IPS-15b (cell line): ENCODE measurements at regions not wholly inside any gene's neighbourhood (a gene's known extent, or its start where the extent isn't known, plus 50 kb on each side); places are given as distances from the start of the nearest gene placed in this dataset.
"Not testable (repeated sequence)": the region's sequence is repeated elsewhere in the genome, so short reads cannot be mapped to it uniquely, and the experiment has no call there.

Source experiments
- H3K27me3 ChIP-seq: one replicate; pipeline ENCODE4 v1.6.1; 2013; ENCODE audit warnings: low read length; ENCODE audit not compliant: control insufficient read depth, insufficient read depth
- H3K36me3 ChIP-seq: one replicate; pipeline ENCODE4 v1.6.1; 2013; ENCODE audit warnings: low read length; ENCODE audit not compliant: control insufficient read depth, insufficient read depth
- H3K4me1 ChIP-seq: one replicate; pipeline ENCODE4 v1.6.1; 2013; ENCODE audit warnings: mild to moderate bottlenecking, low read length; ENCODE audit not compliant: control insufficient read depth, insufficient read depth
- H3K4me3 ChIP-seq: one replicate; pipeline ENCODE4 v1.5.1; 2013; ENCODE audit warnings: low read depth, low read length
- H3K9ac ChIP-seq: one replicate; pipeline ENCODE4 v1.6.1; 2013; ENCODE audit warnings: low read depth, mild to moderate bottlenecking, low read length
- H3K9me3 ChIP-seq: one replicate; pipeline ENCODE4 v1.6.1; 2013; ENCODE audit warnings: mild to moderate bottlenecking, low read length; ENCODE audit not compliant: control insufficient read depth, insufficient read depth

DNA sequence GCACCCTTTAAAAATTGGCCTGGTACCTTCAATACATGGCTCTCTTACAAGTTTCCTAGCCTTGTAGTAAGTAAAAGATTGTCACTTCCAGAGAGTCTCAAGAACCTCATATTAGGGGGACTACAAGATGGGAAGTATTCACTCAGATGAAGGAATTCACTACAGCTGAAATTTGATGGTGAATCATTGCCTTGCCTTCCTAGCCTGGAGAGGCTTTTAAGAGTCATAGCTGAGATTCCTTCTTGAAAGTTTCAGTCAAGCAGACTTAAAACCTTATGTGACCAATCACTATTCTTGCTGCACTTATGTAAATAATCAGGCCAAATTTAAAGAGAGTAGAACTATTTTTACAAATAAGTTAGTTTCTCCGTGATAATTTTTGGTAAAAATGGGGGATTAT lies 451.6 kb downstream of the TRHDE start:
- Histone ChIP-seq H3K9ac (no peak overlapping the region), H3K27me3 (no peaks in the 10 kb centered on the region), H3K4me3 (no peak overlapping the region), H3K4me1 (no peaks in the 10 kb centered on the region), H3K36me3 (no peaks in the 10 kb centered on the region), H3K9me3 (peaks cover 14% of the 10 kb centered on the region)

DNA sequence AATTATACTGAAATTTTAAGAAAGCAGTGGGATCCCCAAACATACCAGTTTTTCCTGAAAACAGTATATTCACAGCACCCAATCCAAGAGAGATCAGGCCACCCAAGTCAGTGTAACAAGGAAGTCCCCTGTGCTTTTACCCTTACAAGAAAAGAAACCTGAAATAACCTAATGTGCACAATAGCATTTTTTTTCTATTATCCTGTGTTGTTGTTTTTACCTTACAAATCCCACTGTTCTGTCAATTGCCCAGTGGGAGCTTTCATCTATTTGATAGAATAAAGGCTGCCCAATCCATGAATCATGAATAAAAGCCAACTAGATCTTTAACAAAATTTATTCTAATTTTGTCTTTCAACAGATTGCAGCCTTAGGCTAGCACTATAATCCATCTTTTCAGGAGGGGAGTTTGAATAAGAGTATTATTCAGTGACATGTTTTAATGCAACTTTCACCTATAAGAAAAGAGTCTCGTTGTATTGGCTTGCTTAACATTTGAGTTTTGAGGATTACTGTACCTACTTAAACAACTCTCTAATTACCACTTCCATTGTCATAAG lies 457.4 kb downstream of the TRHDE start:
- no peak overlapping the region for H3K9ac ChIP-seq
- H3K4me3 ChIP-seq = no peak overlapping the region
- no peaks in the 10 kb centered on the region for H3K4me1 ChIP-seq
- no peaks in the 10 kb centered on the region for H3K27me3 ChIP-seq
- H3K36me3 ChIP-seq = no peaks in the 10 kb centered on the region
- no peaks in the 10 kb centered on the region for H3K9me3 ChIP-seq

DNA sequence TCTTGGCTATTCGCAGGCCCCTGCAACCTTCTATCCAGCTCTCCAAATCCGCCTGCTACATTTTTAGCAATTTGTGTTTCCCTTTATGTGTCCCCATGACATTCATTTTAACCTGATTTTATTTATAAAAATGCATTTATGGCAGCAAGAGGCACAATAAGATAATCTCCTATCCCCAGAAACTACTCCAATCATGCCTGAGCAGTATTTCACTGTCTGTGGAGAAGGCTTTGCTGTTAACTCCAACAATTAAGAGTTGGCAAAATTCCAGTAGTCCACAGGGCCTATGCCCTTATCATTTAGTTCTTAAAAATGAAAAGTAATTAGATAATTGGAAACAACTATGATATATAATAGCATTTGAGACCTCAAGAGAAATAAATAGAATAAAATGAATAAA lies 462.4 kb downstream of the TRHDE start:
- Histone ChIP-seq H3K4me1 (no peaks in the 10 kb centered on the region), H3K9ac (no peak overlapping the region), H3K27me3 (no peaks in the 10 kb centered on the region), H3K36me3 (no peaks in the 10 kb centered on the region), H3K4me3 (no peak overlapping the region), H3K9me3 (no peaks in the 10 kb centered on the region)

DNA sequence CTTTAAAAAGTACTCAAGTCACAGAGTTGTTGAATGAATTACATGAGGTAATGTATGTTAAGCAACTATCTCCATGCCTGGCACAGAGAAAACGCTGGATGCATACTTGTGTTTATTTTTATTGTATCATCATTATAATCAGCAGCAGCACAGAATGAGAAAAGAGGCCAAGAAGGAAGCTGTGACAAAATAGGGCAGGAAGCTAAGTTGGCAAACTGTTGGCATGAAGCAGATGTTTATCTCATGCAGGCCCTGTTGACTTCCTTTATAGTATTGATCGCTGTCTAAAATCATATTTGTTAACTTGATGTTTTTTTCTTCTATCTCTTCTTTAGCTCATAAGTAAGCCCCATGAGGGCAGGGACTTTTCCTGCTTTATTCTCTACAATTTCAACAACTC lies 466.6 kb downstream of the TRHDE start:
- Histone ChIP-seq H3K36me3 (no peaks in the 10 kb centered on the region), H3K9me3 (no peaks in the 10 kb centered on the region), H3K4me1 (no peaks in the 10 kb centered on the region), H3K4me3 (no peak overlapping the region), H3K9ac (no peak overlapping the region), H3K27me3 (no peaks in the 10 kb centered on the region)

DNA sequence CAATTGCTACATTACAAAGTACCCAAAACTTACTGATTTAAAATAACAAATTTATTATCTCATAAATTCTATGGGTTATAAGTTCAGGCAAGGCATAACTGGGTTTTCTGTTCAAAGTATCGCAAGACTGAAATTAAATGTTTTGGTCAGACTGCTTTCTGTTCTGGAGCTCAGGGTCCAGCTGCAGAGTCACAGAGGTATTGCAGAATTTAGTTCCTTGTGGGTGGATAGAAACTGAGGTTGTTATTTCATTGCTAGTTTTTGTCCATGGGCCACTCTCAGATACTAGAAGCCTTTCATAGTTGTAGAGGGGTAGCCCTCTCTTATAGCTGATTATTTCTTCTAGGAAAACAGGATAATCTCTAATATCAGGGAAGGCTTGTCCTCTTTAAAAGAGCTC lies 467.9 kb downstream of the TRHDE start:
- Histone ChIP-seq H3K9me3 (no peaks in the 10 kb centered on the region), H3K4me3 (no peak overlapping the region), H3K4me1 (no peaks in the 10 kb centered on the region), H3K9ac (no peak overlapping the region), H3K36me3 (no peaks in the 10 kb centered on the region), H3K27me3 (no peaks in the 10 kb centered on the region)

DNA sequence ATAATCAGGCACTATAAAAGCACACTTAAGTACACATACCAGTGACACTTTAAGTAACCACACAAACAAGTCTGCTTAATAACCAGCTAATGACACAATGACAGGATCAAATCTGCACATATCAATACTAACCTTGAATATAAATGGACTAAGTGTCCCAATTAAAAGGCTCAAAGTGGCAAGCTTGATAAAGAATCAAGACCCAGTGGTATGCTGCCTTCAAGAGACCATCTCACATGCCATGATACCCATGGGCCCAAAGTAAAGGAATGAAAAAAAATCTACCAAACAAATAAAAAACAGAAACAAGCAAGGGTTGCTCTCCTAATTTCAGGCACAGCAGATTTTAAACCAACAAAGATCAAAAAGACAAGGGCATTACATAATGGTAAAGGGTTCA lies 470.4 kb downstream of the TRHDE start:
- Histone ChIP-seq H3K9me3 (no peaks in the 10 kb centered on the region), H3K9ac (no peak overlapping the region), H3K4me3 (no peak overlapping the region), H3K4me1 (no peaks in the 10 kb centered on the region), H3K36me3 (no peaks in the 10 kb centered on the region), H3K27me3 (no peaks in the 10 kb centered on the region)

DNA sequence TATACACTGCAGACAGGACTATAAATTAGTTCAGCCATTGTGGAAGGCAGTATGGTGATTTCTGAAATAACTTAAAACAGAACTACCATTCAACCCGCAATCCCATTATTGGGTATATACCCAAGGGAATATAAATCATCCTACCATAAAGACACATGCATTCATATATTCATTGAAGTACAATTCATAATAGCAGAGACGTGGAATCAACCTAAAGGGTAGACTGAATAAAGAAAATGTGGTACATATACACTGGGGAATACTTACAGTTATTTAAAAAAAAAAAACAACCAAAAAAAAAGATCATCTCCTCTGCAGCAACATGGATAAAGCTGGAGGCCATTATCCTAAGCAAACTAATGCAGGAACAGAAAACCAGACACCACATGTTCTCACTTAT lies 473.9 kb downstream of the TRHDE start:
- Histone ChIP-seq H3K9me3 (no peaks in the 10 kb centered on the region), H3K9ac (no peak overlapping the region), H3K4me1 (no peaks in the 10 kb centered on the region), H3K36me3 (no peaks in the 10 kb centered on the region), H3K27me3 (no peaks in the 10 kb centered on the region), H3K4me3 (no peak overlapping the region)

DNA sequence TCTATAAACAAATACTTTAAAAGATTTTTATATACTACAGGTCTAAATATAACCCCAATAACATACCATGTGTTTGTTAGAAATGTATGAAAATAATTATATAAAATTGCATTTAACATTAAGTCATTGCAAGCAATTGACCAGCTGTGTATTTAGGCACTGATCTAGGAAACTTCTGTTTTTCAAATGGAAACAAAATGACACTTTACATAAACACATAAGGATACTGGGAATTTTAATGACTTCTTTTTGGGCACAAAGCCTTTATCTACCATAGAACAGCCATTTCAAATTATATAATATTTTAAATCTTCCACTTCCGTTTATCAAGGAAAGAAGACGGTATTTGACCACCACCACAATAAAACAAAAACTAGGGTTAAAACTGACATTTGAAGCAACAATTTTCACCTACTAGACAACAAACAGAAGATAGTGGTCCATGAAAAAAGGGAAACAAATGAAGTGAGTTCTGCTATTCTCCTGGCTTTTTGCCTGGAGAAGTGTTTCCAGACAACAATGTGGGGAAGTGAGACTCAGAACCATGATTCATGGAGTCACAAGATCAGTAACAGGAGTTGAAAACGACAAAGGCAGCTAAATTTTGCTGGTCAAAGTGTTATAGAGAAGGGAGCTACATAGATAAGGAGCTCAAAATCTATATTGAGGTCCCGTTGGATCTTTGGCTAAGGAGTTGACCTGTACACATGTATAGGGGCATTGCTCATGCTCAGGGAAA lies 475.1 kb downstream of the TRHDE start:
- H3K9ac ChIP-seq = no peak overlapping the region
- no peaks in the 10 kb centered on the region for H3K9me3 ChIP-seq
- no peak overlapping the region for H3K4me3 ChIP-seq
- H3K36me3 ChIP-seq = no peaks in the 10 kb centered on the region
- H3K4me1 ChIP-seq = no peaks in the 10 kb centered on the region
- H3K27me3 ChIP-seq = no peaks in the 10 kb centered on the region

DNA sequence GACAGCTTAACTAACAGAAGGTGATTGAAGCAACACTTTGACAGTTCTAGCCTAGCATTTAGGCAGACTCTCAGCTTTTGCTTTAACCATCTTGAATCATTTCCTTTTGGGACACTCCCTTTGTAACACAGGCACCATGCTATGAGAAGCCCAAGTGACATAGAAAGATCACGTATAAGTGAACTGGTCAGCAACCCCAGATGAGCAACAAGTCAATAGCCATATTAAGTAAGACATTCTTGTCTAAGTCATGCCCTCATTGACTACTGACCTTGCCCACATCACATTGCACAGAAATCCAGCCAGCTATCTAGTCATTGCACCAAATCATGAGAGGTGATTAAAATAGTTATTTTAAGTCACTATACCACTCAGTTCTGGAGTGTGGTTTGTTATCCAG lies 476.8 kb downstream of the TRHDE start:
- no peak overlapping the region for H3K4me3 ChIP-seq
- no peaks in the 10 kb centered on the region for H3K9me3 ChIP-seq

DNA sequence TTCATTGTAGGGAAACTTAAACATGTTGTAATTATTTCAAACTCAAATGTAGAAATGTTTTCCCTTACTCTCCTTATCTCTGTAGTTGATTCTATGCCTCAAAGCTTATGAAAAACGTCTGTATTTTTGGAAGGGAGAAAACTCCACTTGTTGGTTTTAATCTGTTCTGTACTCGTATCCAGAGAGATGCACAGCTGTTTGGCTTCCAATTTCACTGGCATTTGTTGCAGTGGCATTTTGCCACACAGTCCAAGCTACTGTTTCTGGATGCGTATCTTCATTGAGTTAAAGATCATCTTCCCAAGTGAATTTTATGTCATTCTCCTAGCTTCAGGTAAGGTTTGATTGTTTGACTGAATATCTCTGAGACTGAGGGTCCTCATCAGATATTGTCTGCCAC lies 481.4 kb downstream of the TRHDE start:
- Histone ChIP-seq H3K9ac (no peak overlapping the region), H3K27me3 (no peaks in the 10 kb centered on the region), H3K4me1 (no peaks in the 10 kb centered on the region), H3K4me3 (no peak overlapping the region), H3K9me3 (no peaks in the 10 kb centered on the region), H3K36me3 (no peaks in the 10 kb centered on the region)

More for the DNA sequence above, 476.8 kb downstream of the TRHDE start:
- Histone ChIP-seq H3K4me1 (no peaks in the 10 kb centered on the region), H3K9ac (no peak overlapping the region), H3K27me3 (no peaks in the 10 kb centered on the region), H3K36me3 (no peaks in the 10 kb centered on the region)

DNA sequence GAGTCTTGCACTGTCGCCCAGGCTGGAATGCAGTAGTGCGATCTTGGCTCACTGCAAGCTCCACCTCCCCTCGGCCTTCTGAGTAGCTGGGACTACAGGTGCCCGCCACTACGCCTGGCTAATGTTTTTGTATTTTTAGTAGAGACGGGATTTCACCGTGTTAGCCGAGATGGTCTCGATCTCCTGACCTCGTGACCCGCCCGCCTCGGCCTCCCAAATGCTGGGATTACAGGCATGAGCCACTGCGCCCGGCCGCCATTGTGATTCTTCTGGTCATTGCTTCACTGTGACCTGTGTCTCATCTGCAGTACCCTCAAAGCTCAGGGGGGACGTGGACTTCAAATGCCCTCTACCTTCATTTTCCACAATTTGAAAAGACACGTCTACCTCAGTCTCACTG lies 481.9 kb downstream of the TRHDE start:
- H3K4me1 ChIP-seq, H3K4me3 ChIP-seq, H3K9me3 ChIP-seq, H3K36me3 ChIP-seq, H3K27me3 ChIP-seq, H3K9ac ChIP-seq: not testable (repeated sequence)

DNA sequence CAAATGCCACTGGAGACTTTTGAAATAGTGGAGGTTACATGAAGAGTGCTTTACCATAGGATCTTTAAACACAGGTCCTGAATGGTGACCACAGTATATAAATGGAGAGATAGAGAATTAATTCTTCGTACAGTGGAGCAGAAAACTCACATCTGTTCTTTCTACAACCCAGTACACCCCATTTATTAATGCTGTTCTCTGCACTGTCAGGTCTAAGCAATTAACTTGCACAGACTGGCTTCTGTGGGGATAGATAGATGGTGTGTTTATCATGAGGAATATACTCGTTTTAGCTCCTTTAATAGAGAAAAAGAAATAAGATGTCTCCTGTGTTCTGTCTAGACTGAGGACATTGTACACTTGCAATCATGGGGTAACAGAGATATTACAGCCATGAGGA lies 494.3 kb downstream of the TRHDE start:
- Histone ChIP-seq H3K9me3 (no peaks in the 10 kb centered on the region), H3K27me3 (no peaks in the 10 kb centered on the region), H3K4me3 (no peak overlapping the region), H3K4me1 (no peaks in the 10 kb centered on the region), H3K9ac (no peak overlapping the region), H3K36me3 (no peaks in the 10 kb centered on the region)
